ENCODE measurements at regions not wholly inside any gene's neighbourhood (a gene's known extent, or its start where the extent isn't known, plus 50 kb on each side); places are given as distances from the start of the nearest gene placed in this dataset.

DNA sequence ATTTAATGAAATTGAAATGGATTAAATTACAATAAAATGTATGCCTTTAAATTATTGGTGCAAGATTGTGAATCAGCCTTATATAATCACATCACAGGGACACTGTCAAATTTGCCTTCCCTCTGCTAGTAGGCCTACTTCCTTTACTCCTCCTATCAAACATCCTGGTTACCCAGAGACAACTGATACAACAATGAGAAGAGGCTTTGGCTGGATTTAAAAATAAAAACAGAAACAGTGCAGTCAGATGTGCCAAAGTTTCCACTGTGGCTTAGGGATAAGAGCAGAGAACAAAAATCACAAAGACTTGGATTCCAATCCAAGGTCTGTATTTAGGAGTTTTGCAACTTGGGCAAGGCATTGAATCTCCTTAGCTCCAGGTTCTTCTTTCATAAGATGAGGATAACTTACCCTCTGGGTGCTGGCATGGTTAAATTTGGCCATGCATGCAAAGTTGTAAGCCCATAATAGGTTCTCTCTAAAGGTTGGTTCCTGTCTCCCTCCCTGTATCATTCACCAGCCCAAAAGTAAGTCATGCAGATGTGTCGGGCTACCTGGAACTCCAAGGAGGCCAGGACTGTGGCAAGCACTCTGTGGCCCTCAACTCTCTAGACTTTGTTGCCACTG lies 99.3 kb upstream of the LRATD1 start:
- no peaks in the 10 kb centered on the region for H3K27me3 ChIP-seq (ENCODE audit: insufficient read depth, poor library complexity, severe bottlenecking)
- TF ChIP-seq, protein P1, sequence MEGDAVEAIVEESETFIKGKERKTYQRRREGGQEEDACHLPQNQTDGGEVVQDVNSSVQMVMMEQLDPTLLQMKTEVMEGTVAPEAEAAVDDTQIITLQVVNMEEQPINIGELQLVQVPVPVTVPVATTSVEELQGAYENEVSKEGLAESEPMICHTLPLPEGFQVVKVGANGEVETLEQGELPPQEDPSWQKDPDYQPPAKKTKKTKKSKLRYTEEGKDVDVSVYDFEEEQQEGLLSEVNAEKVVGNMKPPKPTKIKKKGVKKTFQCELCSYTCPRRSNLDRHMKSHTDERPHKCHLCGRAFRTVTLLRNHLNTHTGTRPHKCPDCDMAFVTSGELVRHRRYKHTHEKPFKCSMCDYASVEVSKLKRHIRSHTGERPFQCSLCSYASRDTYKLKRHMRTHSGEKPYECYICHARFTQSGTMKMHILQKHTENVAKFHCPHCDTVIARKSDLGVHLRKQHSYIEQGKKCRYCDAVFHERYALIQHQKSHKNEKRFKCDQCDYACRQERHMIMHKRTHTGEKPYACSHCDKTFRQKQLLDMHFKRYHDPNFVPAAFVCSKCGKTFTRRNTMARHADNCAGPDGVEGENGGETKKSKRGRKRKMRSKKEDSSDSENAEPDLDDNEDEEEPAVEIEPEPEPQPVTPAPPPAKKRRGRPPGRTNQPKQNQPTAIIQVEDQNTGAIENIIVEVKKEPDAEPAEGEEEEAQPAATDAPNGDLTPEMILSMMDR (IDR thresholded peaks at IDR 0.05; ENCODE audit: insufficient read depth, low read length): no peak
- TF ChIP-seq SPI1 (IDR thresholded peaks at IDR 0.05; ENCODE audit: borderline replicate concordance, low read depth): no peak
- no peak for TF ChIP-seq GABPA (IDR thresholded peaks at IDR 0.05; ENCODE audit: low read depth)
- TF ChIP-seq, protein P2, sequence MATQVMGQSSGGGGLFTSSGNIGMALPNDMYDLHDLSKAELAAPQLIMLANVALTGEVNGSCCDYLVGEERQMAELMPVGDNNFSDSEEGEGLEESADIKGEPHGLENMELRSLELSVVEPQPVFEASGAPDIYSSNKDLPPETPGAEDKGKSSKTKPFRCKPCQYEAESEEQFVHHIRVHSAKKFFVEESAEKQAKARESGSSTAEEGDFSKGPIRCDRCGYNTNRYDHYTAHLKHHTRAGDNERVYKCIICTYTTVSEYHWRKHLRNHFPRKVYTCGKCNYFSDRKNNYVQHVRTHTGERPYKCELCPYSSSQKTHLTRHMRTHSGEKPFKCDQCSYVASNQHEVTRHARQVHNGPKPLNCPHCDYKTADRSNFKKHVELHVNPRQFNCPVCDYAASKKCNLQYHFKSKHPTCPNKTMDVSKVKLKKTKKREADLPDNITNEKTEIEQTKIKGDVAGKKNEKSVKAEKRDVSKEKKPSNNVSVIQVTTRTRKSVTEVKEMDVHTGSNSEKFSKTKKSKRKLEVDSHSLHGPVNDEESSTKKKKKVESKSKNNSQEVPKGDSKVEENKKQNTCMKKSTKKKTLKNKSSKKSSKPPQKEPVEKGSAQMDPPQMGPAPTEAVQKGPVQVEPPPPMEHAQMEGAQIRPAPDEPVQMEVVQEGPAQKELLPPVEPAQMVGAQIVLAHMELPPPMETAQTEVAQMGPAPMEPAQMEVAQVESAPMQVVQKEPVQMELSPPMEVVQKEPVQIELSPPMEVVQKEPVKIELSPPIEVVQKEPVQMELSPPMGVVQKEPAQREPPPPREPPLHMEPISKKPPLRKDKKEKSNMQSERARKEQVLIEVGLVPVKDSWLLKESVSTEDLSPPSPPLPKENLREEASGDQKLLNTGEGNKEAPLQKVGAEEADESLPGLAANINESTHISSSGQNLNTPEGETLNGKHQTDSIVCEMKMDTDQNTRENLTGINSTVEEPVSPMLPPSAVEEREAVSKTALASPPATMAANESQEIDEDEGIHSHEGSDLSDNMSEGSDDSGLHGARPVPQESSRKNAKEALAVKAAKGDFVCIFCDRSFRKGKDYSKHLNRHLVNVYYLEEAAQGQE (IDR thresholded peaks at IDR 0.05; ENCODE audit: insufficient replicate concordance, low read depth): no peak
- no peak for TF ChIP-seq POLR2AphosphoS5 (IDR thresholded peaks at IDR 0.05; ENCODE audit: low read depth)
- H3K4me3 ChIP-seq (replicated peaks; ENCODE audit: insufficient read depth, low read length): no peak overlapping the region
- no peak for DNase-seq (ENCODE audit: low read depth in 1 of 2, low spot score in 1 of 2)
- no peak overlapping the region for H3K27ac ChIP-seq (replicated peaks)

DNA sequence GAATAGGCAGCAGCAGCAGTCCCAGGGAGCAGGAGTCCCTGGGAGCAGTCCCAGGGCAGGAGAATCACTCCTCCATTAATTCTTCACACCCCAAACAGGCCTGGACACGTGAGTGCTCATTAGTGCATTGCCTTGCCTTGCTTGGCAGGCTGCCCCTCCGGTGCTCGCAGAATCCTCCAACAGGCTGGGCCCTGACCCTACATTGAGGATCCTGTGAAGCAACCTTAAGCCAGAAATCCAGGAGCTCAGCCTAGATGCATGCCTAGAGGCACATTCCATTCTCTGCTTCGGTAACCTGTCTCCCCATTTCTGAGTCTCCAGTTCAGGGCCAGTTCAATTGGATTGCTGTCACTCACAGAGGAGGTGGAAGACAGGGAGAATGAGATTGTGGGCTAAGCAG lies 97.4 kb upstream of the LRATD1 start:
- Histone ChIP-seq H3K27me3 (ENCODE audit: insufficient read depth, poor library complexity, severe bottlenecking) (no peaks in the 10 kb centered on the region), H3K27ac (replicated peaks) (no peak overlapping the region), H3K4me3 (replicated peaks; ENCODE audit: insufficient read depth, low read length) (no peak overlapping the region)
- TF ChIP-seq GABPA (IDR thresholded peaks at IDR 0.05; ENCODE audit: low read depth) (no peak), POLR2AphosphoS5 (IDR thresholded peaks at IDR 0.05; ENCODE audit: low read depth) (no peak), SPI1 (IDR thresholded peaks at IDR 0.05; ENCODE audit: borderline replicate concordance, low read depth) (no peak)
- TF ChIP-seq, protein P2 (IDR thresholded peaks at IDR 0.05; ENCODE audit: insufficient replicate concordance, low read depth): no peak
- TF ChIP-seq, protein P1 (IDR thresholded peaks at IDR 0.05; ENCODE audit: insufficient read depth, low read length): no peak
- DNase-seq (ENCODE audit: low read depth in 1 of 2, low spot score in 1 of 2): no peak

DNA sequence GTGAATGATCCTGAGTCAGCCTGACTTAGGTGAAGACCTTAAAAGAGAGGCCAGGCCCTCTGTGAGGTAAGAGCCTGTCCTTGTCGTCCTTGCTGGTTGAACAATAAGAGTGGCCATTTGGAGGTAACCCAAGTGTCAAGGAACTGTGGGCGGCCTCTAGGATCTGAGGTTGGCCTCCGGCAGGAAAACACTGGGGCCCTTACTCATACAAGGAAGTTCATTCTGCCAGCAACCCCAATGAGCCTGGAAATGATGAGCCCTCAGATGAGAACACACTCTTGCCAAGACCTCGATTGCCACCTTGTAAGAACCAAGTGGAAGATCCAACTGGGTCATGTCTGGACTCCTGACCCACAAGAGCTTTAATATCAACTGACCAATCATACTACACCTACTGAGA lies 95.5 kb upstream of the LRATD1 start:
- Histone ChIP-seq H3K27ac (replicated peaks) (no peak overlapping the region), H3K27me3 (ENCODE audit: insufficient read depth, poor library complexity, severe bottlenecking) (no peaks in the 10 kb centered on the region), H3K4me3 (replicated peaks; ENCODE audit: insufficient read depth, low read length) (no peak overlapping the region)
- DNase-seq (ENCODE audit: low read depth in 1 of 2, low spot score in 1 of 2): no peak
- TF ChIP-seq SPI1 (IDR thresholded peaks at IDR 0.05; ENCODE audit: borderline replicate concordance, low read depth) (no peak), GABPA (IDR thresholded peaks at IDR 0.05; ENCODE audit: low read depth) (no peak), POLR2AphosphoS5 (IDR thresholded peaks at IDR 0.05; ENCODE audit: low read depth) (no peak)
- TF ChIP-seq, protein P2 (IDR thresholded peaks at IDR 0.05; ENCODE audit: insufficient replicate concordance, low read depth): no peak
- TF ChIP-seq, protein P1 (IDR thresholded peaks at IDR 0.05; ENCODE audit: insufficient read depth, low read length): no peak
